Bronchial epithelial cell (primary cell): ENCODE measurements at regions not wholly inside any gene's neighbourhood (a gene's known extent, or its start where the extent isn't known, plus 50 kb on each side); places are given as distances from the start of the nearest gene placed in this dataset.

ENCODE experiments used
- DNase-seq: peaks from one replicate; pipeline ENCODE4 v3.0.0-alpha.2; 2010; ENCODE audit warnings: low read depth
- FAIRE-seq: peaks from 2 replicates; lab custom pipeline; 2011; peaks lifted over from hg19 to GRCh38; lab: Jason Lieb, UNC
- H3K27me3 ChIP-seq: 2 replicates; pipeline ENCODE4 v1.5.1; 2011; ENCODE audit warnings: low read length; ENCODE audit not compliant: control insufficient read depth, insufficient read depth
- H3K36me3 ChIP-seq: 2 replicates; pipeline ENCODE4 v1.5.1; 2011; ENCODE audit warnings: low read length; ENCODE audit not compliant: control insufficient read depth, insufficient read depth
- H3K4me3 ChIP-seq: 2 replicates; pipeline ENCODE4 v1.5.1; 2011; ENCODE audit warnings: mild to moderate bottlenecking, low read depth, low read length, control low read depth
- CTCF ChIP-seq: IDR thresholded peaks from 2 replicates; pipeline ENCODE4 v1.5.1; 2011; ENCODE audit warnings: mild to moderate bottlenecking, moderate library complexity, low read length, control low read depth, inconsistent platforms; ENCODE audit not compliant: insufficient read depth, severe bottlenecking

GRCh38 chr11:96778272-96778671 lies 388.5 kb downstream of the JRKL start:
- no peak for DNase-seq
- H3K27me3 ChIP-seq = no peaks in the 10 kb centered on the region
- no peak overlapping the region for H3K4me3 ChIP-seq
- H3K36me3 ChIP-seq = no peaks in the 10 kb centered on the region
- no peak for FAIRE-seq
- TF ChIP-seq CTCF = no peak

- FAIRE-seq (no peak), DNase-seq (no peak)
- Histone ChIP-seq H3K36me3 (no peaks in the 10 kb centered on the region), H3K27me3 (no peaks in the 10 kb centered on the region), H3K4me3 (no peak overlapping the region)
- no peak for TF ChIP-seq CTCF
Observed at GRCh38 chr11:96779030-96779429, 389.2 kb downstream of the JRKL start.

DNA sequence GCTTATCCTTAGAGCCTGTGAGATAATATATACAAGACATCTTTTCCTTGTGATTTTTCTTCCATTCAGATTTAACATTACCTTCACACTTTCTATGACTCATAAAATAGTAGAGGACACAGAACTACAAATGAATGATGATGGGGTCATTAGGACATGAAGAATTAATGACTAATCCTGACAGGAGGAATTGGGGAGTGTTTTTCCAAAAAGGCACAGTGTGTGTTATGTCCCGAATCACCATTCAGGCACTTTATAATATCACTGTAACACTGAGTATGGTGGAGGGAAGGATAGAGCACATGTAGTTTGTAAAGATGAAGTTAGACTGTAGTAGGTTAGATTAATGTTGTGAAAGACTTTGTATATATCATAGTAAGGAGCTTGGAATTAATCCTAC lies 391.3 kb downstream of the JRKL start:
- no peak for TF ChIP-seq CTCF
- DNase-seq = peak; percentile 91
- no peak for FAIRE-seq
- Histone ChIP-seq H3K4me3 (no peak overlapping the region), H3K27me3 (no peaks in the 10 kb centered on the region), H3K36me3 (no peaks in the 10 kb centered on the region)

- FAIRE-seq = no peak
- TF ChIP-seq CTCF = no peak
- peak; percentile 83 for DNase-seq
Observed at GRCh38 chr11:96782632-96783031, 392.8 kb downstream of the JRKL start.

GRCh38 chr11:96783311-96783710 lies 393.5 kb downstream of the JRKL start:
- H3K36me3 ChIP-seq = no peaks in the 10 kb centered on the region
- no peaks in the 10 kb centered on the region for H3K27me3 ChIP-seq
- no peak for TF ChIP-seq CTCF
- no peak overlapping the region for H3K4me3 ChIP-seq
- no peak for FAIRE-seq
- DNase-seq = no peak

More at GRCh38 chr11:96782632-96783031, 392.8 kb downstream of the JRKL start:
- H3K27me3 ChIP-seq = no peaks in the 10 kb centered on the region
- H3K4me3 ChIP-seq = no peak overlapping the region
- H3K36me3 ChIP-seq = no peaks in the 10 kb centered on the region

- no peak for DNase-seq
- no peaks in the 10 kb centered on the region for H3K36me3 ChIP-seq
- no peaks in the 10 kb centered on the region for H3K27me3 ChIP-seq
- no peak for FAIRE-seq
- no peak overlapping the region for H3K4me3 ChIP-seq
- no peak for TF ChIP-seq CTCF
Observed at GRCh38 chr11:96785073-96785472, 395.3 kb downstream of the JRKL start.
